Stimulated activated CD4-positive, alpha-beta T cell treated with anti-CD3 and anti-CD28 coated beads, Interleukin-2, amount 100 ng/mL, for 48 hours (primary cell): ENCODE measurements at regions not wholly inside any gene's neighbourhood (a gene's known extent, or its start where the extent isn't known, plus 50 kb on each side); places are given as distances from the start of the nearest gene placed in this dataset.

ENCODE experiments used
- DNase-seq, 2 donors: peaks; one replicate each; pipeline ENCODE4 v3.0.0-alpha.2; 2020

- DNase-seq = no peak
These were observed 223.8 kb downstream of the SOX9 start for GRCh38 chr17:72344613-72345012.

GRCh38 chr17:72345088-72345487 is 224.3 kb downstream of the SOX9 start:
- DNase-seq = no peak

DNA sequence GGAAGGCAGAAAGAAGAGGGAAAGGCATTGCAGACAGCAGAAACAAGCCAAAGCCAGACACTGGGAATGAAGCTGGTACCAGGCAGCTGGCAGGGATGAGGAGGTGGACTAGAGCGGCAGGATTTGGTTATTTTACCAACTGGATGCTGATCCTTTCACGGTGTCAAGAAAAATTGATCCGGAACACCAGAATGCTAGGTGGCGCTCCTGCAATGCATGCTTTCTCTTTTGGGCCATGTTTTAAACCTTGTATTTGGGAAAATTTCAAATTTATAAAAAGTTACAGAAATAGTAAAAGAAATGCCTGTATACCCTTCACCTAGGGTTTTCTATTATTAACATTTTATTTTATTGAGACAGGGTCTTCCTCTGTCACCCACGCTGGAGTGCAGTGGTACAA is 224.7 kb downstream of the SOX9 start:
- no peak for DNase-seq

DNA sequence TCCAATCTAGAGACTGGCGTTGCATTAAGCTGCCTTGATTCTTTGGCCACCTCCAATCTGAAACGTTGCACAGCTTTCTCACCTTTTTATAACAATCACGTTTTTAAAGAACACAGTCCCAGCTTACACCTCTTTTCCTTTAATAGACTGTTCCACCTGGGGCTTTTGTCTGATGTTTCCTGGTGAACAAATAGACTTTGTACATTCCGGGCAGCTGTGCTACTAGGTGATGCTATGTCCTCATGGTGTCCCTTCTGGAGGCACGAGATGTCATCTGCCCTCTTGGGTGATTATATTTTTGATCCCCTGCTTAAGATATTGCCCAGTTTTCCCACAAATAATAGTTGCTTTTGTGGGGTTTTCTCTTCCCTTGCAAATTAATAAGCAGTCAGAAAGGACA is 225.5 kb downstream of the SOX9 start:
- DNase-seq = no peak

- DNase-seq = no peak
These were observed 228.2 kb downstream of the SOX9 start for GRCh38 chr17:72349011-72349410.

DNA sequence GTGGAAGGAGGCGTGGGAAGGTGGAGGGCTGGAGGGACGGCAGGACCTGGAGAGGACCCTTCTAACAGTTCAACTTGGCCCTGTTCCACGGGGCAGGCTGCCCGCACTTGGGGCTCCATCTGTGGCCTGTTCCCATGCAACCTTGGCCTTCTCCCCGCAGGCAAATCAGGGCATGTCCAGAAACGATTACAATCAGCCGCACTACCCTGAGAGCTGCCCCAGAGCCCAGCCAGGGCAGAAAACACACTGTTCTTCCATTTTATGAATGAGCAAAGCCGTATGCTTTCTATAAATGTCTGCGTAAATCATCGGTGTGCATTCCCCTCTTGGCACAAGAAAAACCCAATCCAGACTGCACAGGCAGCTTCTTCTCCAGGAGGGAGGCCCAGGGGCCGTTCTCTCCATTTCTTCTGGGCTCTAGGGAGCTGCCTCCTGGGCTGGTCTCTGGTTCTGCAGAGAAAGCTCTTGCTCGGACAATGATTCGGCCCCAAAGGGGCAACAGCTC is 228.7 kb downstream of the SOX9 start:
- no peak for DNase-seq

DNA sequence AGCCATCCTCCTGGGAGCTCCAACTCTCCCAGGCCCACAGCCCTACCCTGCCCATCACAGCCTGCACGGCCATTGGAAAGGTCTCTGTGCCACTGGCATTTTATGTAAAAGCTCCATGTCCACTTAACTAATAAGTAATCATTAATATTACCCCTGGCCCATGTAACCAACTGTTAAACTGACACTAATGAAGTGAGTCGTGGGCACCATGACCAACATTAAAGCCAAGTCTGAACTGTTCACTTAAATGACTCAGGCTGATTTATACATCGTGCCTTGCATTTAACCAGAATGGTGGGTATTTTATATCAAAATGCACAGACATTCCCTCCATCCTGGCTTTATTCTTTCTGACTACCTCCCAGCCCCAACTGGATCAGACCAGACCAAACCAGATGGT is 229.3 kb downstream of the SOX9 start:
- DNase-seq = no peak

DNA sequence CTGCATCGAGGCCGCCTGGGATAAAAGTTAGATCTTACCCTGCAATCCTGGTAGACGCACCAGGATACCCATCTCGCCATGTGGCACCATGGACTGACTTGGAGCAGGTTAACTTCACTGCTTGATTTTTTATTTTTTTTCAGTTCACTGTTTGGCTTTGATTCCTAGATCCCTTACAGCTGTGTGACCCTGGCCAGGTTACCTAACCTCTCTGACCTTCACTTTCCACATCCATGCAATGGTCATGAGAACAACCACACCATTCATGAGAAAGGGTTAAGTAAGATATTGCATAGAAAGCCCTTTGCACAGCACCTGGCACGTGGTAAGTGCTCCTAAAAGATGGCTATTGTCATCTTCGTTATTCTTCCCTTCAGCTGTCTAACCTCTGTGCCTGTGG is 230.5 kb downstream of the SOX9 start:
- DNase-seq = no peak

DNA sequence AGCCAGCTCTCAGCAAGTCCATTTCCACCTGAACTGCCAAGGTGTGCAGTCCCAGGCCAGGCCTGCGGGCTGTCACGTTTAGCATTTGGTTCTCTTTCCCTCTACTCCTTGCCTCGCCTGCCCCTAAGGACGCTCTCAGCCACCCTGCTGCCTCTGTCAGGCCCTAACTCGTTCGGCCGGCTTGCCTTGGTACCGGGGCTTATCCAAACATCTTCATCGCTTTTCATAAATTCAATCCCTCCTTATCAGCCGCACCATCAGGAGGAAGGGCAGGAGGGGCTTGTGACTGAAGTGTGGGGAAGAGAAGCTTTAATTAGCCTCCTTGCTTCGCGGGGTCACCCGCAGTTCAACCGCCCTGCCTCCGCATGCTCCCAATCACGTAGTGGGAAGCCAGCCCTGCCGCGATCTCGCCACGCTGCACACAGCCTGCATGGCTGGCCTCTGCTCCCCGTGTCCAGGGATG is 231.1 kb downstream of the SOX9 start:
- no peak for DNase-seq

DNA sequence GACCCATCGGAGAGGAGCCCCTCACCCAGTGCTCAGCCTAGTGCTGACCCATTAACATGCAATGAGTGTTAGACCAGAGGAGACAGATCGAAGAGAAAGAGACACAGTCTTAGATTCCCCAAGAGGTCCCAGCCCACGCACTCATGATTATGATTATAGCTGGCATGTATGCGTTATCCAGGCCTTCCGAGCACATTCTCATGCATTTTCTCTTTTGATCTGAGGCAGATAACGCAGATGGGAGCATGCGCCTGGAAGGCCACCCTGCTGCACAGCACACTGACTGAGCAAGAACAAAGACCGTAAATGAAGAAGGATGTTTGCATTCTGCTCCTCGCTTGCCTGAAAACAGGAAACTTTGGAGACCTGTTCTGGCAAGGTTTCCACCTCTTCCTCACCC is 232.7 kb downstream of the SOX9 start:
- DNase-seq = no peak

DNA sequence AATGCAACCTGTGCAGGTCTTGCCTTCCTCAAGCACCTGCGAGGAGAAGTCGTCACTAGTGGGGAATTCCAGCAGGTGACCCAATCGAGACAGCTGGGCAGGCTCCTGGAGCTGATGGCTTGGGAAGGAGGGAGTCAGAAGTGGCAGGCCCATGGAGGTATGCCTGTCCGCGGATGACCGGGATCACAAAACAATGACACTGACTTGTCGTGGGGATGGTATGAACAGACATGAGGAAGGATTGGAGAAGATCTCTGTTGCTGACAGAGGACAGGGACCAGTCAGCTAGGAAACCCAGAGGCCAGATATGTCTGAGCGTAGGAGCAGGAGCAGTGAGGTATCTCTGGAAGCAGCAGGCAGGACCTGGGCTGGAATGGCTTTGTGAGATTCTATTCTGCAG is 233.3 kb downstream of the SOX9 start:
- DNase-seq = no peak

DNA sequence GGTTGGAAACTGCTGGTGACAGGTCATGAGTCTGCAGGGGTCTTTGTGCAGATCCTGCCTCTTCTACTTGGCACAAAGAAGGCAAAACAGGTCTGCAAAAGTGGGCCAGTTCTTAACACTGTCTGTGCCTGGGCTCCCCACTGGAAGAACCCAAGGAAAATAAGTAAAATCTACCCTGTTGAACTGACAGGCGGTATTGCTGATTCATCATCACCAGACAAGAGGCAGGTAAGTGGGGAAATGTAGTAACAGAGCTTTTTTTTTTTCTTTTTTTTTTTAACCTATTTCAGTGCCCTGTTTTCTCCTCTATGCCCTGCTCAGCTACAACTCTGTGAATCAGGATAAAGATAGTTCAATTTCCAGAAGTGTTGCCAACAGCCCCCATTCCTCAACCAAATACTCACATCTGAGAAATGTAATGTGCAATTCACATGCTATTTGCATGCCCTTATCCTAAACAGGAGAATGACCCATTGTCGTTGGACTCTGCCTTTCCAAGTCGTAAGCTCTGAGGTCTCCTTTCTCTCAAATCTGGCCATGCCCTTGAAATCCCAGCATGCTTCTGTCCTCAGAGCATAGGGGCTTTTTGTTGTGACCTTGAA is 237.0 kb downstream of the SOX9 start:
- DNase-seq = no peak

DNA sequence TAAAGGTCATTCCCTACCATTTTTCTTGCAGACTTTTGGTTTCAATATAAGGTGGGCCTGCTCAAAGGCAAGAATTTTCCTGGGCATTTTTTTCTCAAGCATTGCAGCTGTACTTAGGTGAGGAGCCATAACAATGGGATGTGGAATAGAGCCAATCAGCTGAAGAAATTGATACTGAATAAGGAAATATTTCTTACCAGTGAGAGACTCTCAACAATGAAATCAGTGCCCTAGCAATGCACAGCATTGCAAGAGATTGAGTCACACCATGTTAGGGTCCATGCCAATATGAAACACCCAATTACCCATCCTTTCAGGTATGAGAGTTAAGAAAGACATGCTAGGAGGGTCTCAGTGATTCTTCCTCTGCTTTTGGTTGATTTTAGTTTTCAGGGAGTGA is 237.6 kb downstream of the SOX9 start:
- DNase-seq = no peak

DNA sequence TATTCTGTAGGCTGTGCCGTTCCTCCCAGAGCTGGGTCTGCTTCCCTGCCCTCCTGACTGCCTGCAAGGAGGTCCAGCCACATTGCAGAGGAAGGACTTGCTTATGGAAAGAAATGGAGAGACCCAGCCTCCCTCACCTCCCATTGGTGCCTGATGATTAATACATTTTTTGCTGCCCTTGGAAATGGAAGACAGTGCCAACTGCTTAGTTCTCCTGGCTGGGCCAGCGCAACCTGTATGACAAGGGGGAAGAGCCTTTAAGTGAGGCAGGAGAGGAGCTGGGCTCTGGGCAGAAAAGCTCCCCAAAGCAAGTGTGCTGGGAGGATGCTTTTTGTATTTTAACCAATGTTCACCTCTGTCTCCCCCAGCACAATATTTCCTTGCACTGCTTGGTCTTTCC is 238.5 kb downstream of the SOX9 start:
- no peak for DNase-seq

DNA sequence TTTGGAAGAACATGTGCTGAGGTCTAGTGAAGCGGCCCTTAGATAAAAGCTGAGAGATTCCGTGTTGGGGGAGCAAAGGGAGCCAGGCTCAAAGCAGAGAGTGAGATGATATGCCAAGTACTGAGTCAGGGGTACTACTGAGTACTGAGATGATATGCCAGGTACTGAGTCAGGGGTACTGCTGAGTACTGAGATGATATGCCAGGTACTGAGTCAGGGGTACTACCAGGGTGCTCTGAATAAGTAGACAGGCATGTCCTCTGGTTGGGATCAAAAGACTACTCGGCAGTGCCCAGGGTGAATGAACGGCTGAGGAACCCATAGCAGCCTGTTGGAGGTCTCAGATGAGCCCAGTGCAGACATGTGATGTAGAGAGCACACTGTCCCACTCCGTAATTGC is 239.0 kb downstream of the SOX9 start:
- DNase-seq = no peak

DNA sequence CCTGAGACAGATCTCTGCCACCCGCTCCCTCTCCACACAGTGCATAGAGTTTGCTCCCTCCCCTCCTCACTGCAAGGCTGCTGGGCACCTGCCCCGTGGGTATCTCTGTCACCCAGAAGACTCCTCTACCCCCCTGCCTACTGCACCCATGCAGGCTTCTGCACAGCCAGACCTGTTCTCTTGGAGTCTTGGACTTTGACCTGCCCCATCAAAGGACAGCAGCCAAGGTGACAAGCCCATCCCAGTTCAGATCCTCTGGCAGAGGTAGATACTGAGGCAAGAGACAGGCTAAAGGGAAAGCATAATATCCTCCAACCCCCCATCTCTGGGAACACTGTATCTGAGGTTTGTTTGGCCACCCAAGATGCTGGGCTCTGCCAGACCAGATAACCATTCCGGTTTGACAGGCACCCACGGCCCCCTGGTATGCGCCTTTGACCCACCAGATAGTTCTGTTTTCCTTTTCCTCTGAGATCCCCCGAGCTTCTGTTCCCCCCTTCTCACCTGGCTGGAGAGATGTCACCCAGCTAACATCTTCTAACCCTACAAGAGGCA is 239.6 kb downstream of the SOX9 start:
- DNase-seq = no peak

DNA sequence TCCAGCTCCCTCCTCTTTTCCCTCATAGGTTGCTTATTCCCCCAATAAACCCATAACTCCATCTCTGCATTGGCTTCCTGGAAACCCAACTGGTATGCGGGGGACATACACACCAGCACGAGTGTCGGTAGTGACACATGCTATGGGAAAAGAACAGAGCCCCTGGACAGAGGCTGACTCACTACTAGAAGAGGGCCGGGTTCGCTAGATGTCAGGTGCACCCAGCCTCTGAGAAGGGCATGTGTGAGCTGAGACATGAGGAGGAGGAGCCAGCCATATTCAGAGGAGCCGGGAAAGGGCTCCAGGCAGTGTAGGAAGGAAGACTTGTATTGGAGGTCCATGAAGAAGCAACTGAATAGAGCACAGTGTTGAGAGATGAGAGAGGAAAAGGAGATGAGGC is 241.1 kb downstream of the SOX9 start:
- no peak for DNase-seq

- DNase-seq = no peak
These were observed 241.7 kb downstream of the SOX9 start for GRCh38 chr17:72362376-72363088.

DNA sequence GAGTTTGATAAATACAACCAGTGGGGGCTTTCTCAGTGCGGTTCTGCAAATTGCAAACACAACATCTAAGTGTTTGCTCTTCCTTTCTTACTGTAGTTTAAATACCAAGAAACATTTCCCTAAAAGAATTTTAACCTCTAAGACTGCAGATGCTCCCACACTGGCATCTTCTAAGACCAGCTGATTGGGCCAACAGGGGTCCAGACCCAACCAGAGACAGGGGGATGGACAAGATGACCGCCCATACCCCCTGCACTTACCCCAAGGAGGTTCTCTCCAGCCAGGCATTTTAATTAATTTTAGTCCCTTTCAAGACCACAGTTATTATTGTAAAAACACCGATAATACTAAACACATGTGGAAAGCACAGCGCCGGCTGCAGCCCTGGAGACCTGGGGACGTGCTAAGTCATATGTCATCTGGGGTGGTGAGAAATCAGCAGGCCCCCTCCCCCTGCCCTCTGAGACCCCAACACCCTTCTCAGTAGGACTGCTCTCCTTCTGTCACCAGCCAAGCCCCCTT is 242.3 kb downstream of the SOX9 start:
- no peak for DNase-seq

GRCh38 chr17:72365857-72366414 is 245.1 kb downstream of the SOX9 start:
- no peak for DNase-seq

- DNase-seq = no peak
These were observed 245.8 kb downstream of the SOX9 start for GRCh38 chr17:72366626-72367025.

DNA sequence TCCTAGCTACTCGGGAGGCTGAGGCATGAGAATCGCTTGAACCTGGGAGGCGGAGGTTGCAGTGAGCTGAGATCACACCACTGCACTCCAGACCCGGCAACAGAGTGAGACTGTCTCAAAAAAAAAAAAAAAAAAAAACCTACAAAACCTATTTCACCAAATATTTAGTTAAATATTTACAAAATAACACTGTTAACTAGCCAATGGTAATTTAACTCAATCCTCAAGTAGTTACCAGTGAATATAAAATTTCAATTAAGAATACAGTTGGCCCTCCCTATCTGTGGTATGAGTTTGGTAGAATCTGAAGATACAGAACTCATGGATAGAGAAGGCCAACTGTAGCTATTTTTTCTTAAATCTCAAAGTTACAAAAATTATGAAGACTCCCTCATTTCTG is 247.4 kb downstream of the SOX9 start:
- DNase-seq = no peak

GRCh38 chr17:72369366-72369765 is 248.5 kb downstream of the SOX9 start:
- no peak for DNase-seq

DNA sequence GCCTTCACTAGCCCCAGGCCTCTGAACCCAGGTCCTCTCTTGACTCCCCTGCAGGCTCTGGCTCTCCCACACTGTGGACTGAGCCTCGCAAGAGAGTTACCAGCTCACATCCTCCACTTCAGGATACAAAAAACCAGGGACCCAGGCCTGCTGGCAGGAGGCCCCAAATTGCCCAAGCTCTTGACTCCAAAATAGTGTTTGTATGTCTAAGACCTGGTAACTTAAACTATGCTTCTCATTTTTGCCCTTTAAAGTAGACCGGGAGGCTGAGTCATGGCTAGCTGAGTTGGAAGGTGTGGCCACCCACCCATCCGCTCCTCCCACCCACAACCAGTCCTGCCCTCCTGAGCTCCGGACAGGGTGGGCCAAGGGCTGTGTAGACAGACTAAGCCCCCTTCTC is 250.0 kb downstream of the SOX9 start:
- DNase-seq = no peak
